GM12878 (cell line): ENCODE measurements at regions not wholly inside any gene's neighbourhood (a gene's known extent, or its start where the extent isn't known, plus 50 kb on each side); places are given as distances from the start of the nearest gene placed in this dataset.

ENCODE experiments used
- ATAC-seq: fragments of 200-7000 bp; cut with Tn5 transposase; 3 replicates; pipeline ENCODE4 v1.9.1; 2020; ENCODE audit warnings: mild to moderate bottlenecking, moderate library complexity
- BruUV-seq: library from RNA; stranded (reverse); fragments of 400-500 nt; replicated peaks from 2 replicates; lab custom pipeline; 2021; lab: Mats Ljungman, UMichigan
- CTCF ChIA-PET: fragments of 300-600 bp; sonication (Branson Sonifier 250); formaldehyde crosslinking; extraction: SDS; loops from one replicate; lab custom pipeline; 2021; ENCODE audit warnings: inconsistent platforms; lab: Yijun Ruan, JAX
- POLR2A ChIA-PET: fragments of 350-600 bp; formaldehyde crosslinking; extraction: SDS; loops from one replicate; lab custom pipeline; 2021; ENCODE audit warnings: inconsistent platforms; lab: Charles Lee
- RAD21 ChIA-PET: fragments of 300-600 bp; sonication (Branson Sonifier 250); formaldehyde crosslinking; loops from one replicate; lab custom pipeline; 2023; ENCODE audit warnings: antibody characterized with exemption; ENCODE audit not compliant: unreplicated experiment; lab: Charles Lee
- SMC1A ChIA-PET: fragments of 300-600 bp; sonication (Branson Sonifier 250); formaldehyde crosslinking; loops from one replicate; lab custom pipeline; 2023; ENCODE audit not compliant: unreplicated experiment, uncharacterized antibody; lab: Charles Lee
- DNase-seq: peaks from one replicate; pipeline ENCODE4 v3.0.0-alpha.2; 2011; ENCODE audit warnings: low read depth, low spot score
- FAIRE-seq: peaks from 3 replicates; lab custom pipeline; 2011; peaks lifted over from hg19 to GRCh38; lab: Jason Lieb, UNC
- H2AFZ ChIP-seq: 2 replicates; pipeline ENCODE4 v1.6.0; 2011; ENCODE audit warnings: low read depth, low read length, control low read depth; ENCODE audit not compliant: control insufficient read depth
- H3K27ac ChIP-seq: 2 replicates; pipeline ENCODE4 v1.5.1; 2011; ENCODE audit warnings: control low read depth; ENCODE audit not compliant: control insufficient read depth, insufficient read depth
- H3K27me3 ChIP-seq, 2 experiments: replicated peaks in 1 of 2; 2 replicates each; pipeline versions ENCODE4 v1.6.0 to v1.6.1; 2011; ENCODE audit warnings: low read length in 1 of 2; ENCODE audit not compliant: control insufficient read depth in 2 of 2, insufficient read depth in 2 of 2
- H3K36me3 ChIP-seq, 2 experiments: 2 replicates each; pipeline ENCODE4 v1.5.1; 2011; ENCODE audit warnings: low read length in 1 of 2; ENCODE audit not compliant: control insufficient read depth in 2 of 2, insufficient read depth in 2 of 2
- H3K4me1 ChIP-seq: 2 replicates; pipeline ENCODE4 v1.6.1; 2011; ENCODE audit warnings: mild to moderate bottlenecking, low read length, moderate library complexity, mixed read lengths; ENCODE audit not compliant: control insufficient read depth, insufficient read depth
- H3K4me2 ChIP-seq: 2 replicates; pipeline ENCODE4 v1.6.0; 2011; ENCODE audit warnings: control low read depth; ENCODE audit not compliant: control insufficient read depth, insufficient read depth
- H3K4me3 ChIP-seq: fragments of 200-600 bp; sonication (generic); 2 replicates; pipeline ENCODE4 v1.5.1; 2016
- H3K79me2 ChIP-seq: 2 replicates; pipeline ENCODE4 v1.6.0; 2011; ENCODE audit warnings: low read length; ENCODE audit not compliant: control insufficient read depth, insufficient read depth
- H3K9ac ChIP-seq: 2 replicates; pipeline ENCODE4 v1.8.0; 2011; ENCODE audit warnings: low read length, control low read depth, mixed read lengths; ENCODE audit not compliant: control insufficient read depth, insufficient read depth
- H3K9me3 ChIP-seq: replicated peaks from 3 replicates; pipeline ENCODE4 v1.5.1; 2011; ENCODE audit warnings: mild to moderate bottlenecking, low read length; ENCODE audit not compliant: control insufficient read depth, insufficient read depth
- H4K20me1 ChIP-seq: 2 replicates; pipeline ENCODE4 v1.6.0; 2011; ENCODE audit not compliant: control insufficient read depth, insufficient read depth
- EZH2 ChIP-seq: IDR thresholded peaks from 2 replicates; pipeline ENCODE4 v1.6.1; 2012; ENCODE audit warnings: low read depth, mild to moderate bottlenecking, control low read depth, inconsistent platforms, low read length, borderline replicate concordance; ENCODE audit not compliant: control insufficient read depth
- JUND ChIP-seq: IDR thresholded peaks from 2 replicates; pipeline ENCODE4 v1.6.1; 2012; ENCODE audit warnings: low read depth, mild to moderate bottlenecking, low read length, improper control_type of control experiment, moderate library complexity
- MTA2 ChIP-seq: fragments of 450-650 bp; IDR thresholded peaks from 2 replicates; pipeline ENCODE4 v1.6.1; 2016; ENCODE audit warnings: low read depth, mild to moderate bottlenecking, moderate library complexity
- MTA3 ChIP-seq: IDR thresholded peaks from 2 replicates; pipeline ENCODE4 v1.6.1; 2012; ENCODE audit warnings: low read length, inconsistent platforms, borderline replicate concordance
- POLR2AphosphoS2 ChIP-seq: IDR thresholded peaks from 2 replicates; pipeline ENCODE4 v1.6.1; 2011; ENCODE audit warnings: low read depth, mild to moderate bottlenecking, low read length, improper control_type of control experiment, moderate library complexity
- PRDM15 ChIP-seq: fragments of 450-650 bp; formaldehyde crosslinking; IDR thresholded peaks from 2 replicates; pipeline ENCODE4 v1.4.0; 2020; ENCODE audit warnings: mild to moderate bottlenecking, moderate library complexity
- REST ChIP-seq: IDR thresholded peaks from 2 replicates; pipeline ENCODE4 v1.6.1; 2012; ENCODE audit warnings: mild to moderate bottlenecking, low read depth, low read length
- SMC3 ChIP-seq: IDR thresholded peaks from 2 replicates; pipeline ENCODE4 v1.6.1; 2011; ENCODE audit warnings: low read length, improper control_type of control experiment, borderline replicate concordance
- ZNF217 ChIP-seq: fragments of 450-650 bp; IDR thresholded peaks from 2 replicates; pipeline ENCODE4 v1.6.1; 2017; ENCODE audit warnings: antibody characterized with exemption, mild to moderate bottlenecking
- ZSCAN29 ChIP-seq: fragments of 450-650 bp; IDR thresholded peaks from 2 replicates; pipeline ENCODE4 v1.6.1; 2017; ENCODE audit warnings: mild to moderate bottlenecking, moderate library complexity
- WGBS: methylation state at CpG from one replicate; pipeline ENCODE4 v1.1.6; 2016; ENCODE audit warnings: low lambda C conversion rate; ENCODE audit not compliant: insufficient replicate concordance, insufficient coverage; ENCODE audit errors: missing lambda C conversion rate; 5-methylcytosine and 5-hydroxymethylcytosine counted together
- in situ Hi-C: fragments of 300-500 bp; cut with MboI; formaldehyde crosslinking; loops from 9 replicates; pipeline ENCODE4 v1.14.3; 2018; ENCODE audit warnings: mixed read lengths
- intact Hi-C: fragments of 100-400 bp; cut with micrococcal nuclease; formaldehyde crosslinking; loops from one replicate; pipeline ENCODE4 v1.14.2; 2022; ENCODE audit not compliant: unreplicated experiment
- TF ChIP-seq, protein P1 (sequence below): fragments of 450-650 bp; conservative IDR thresholded peaks from 2 replicates; pipeline ENCODE4 v1.6.1; 2017; ENCODE audit warnings: mild to moderate bottlenecking, moderate library complexity
- TF ChIP-seq, protein P2 (sequence below): fragments of 450-650 bp; formaldehyde crosslinking; IDR thresholded peaks from 2 replicates; pipeline ENCODE4 v1.4.0; 2022; ENCODE audit warnings: mild to moderate bottlenecking, moderate library complexity

GRCh38 chr1:22366346-22366745 lies 85.3 kb upstream of the ZBTB40 start:
- ChIA-PET CTCF (no interaction called here), POLR2A (no interaction called here), SMC1A (no interaction called here), RAD21 (no interaction called here)
- ATAC-seq (no peak), FAIRE-seq (no peak), DNase-seq (no peak)
- in situ Hi-C loops (no loop called here), intact Hi-C loops (no loop called here)
- Histone ChIP-seq H4K20me1 (no peaks in the 10 kb centered on the region), H3K27me3 (peaks cover 4 to 5% of the 10 kb centered on the region in 2 experiments; a peak in 3 of 4 replicates), H3K27ac (no peak overlapping the region), H3K4me3 (no peak overlapping the region), H3K9ac (no peak overlapping the region), H3K4me1 (no peaks in the 10 kb centered on the region), H3K9me3 (no peaks in the 10 kb centered on the region), H3K36me3 (no peaks in the 10 kb centered on the region), H2AFZ (no peak overlapping the region), H3K79me2 (no peaks in the 10 kb centered on the region), H3K4me2 (no peak overlapping the region)
- BruUV-seq = no TSS peak
- WGBS = 19% methylated on average over 6 of the region's 6 CpGs
- no peak for TF ChIP-seq ZNF217
- no peak for TF ChIP-seq MTA3
- TF ChIP-seq JUND = no peak
- TF ChIP-seq REST = no peak
- no peak for TF ChIP-seq POLR2AphosphoS2
- TF ChIP-seq, protein P1, sequence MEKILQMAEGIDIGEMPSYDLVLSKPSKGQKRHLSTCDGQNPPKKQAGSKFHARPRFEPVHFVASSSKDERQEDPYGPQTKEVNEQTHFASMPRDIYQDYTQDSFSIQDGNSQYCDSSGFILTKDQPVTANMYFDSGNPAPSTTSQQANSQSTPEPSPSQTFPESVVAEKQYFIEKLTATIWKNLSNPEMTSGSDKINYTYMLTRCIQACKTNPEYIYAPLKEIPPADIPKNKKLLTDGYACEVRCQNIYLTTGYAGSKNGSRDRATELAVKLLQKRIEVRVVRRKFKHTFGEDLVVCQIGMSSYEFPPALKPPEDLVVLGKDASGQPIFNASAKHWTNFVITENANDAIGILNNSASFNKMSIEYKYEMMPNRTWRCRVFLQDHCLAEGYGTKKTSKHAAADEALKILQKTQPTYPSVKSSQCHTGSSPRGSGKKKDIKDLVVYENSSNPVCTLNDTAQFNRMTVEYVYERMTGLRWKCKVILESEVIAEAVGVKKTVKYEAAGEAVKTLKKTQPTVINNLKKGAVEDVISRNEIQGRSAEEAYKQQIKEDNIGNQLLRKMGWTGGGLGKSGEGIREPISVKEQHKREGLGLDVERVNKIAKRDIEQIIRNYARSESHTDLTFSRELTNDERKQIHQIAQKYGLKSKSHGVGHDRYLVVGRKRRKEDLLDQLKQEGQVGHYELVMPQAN = no peak
- no peak for TF ChIP-seq MTA2
- TF ChIP-seq ZSCAN29 = no peak
- no peak for TF ChIP-seq SMC3
- TF ChIP-seq PRDM15 (CRISPR knock-in tag) = no peak
- TF ChIP-seq EZH2 = no peak
- TF ChIP-seq, protein P2, sequence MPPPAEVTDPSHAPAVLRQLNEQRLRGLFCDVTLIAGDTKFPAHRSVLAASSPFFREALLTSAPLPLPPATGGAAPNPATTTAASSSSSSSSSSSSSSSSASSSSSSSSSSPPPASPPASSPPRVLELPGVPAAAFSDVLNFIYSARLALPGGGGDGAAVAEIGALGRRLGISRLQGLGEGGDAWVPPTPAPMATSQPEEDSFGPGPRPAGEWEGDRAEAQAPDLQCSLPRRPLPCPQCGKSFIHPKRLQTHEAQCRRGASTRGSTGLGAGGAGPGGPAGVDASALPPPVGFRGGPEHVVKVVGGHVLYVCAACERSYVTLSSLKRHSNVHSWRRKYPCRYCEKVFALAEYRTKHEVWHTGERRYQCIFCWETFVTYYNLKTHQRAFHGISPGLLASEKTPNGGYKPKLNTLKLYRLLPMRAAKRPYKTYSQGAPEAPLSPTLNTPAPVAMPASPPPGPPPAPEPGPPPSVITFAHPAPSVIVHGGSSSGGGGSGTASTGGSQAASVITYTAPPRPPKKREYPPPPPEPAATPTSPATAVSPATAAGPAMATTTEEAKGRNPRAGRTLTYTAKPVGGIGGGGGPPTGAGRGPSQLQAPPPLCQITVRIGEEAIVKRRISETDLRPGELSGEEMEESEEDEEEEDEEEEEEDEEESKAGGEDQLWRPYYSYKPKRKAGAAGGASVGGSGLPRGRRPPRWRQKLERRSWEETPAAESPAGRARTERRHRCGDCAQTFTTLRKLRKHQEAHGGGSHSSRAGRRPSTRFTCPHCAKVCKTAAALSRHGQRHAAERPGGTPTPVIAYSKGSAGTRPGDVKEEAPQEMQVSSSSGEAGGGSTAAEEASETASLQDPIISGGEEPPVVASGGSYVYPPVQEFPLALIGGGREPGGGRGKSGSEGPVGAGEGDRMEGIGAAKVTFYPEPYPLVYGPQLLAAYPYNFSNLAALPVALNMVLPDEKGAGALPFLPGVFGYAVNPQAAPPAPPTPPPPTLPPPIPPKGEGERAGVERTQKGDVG = no peak
